ENCODE measurements at regions not wholly inside any gene's neighbourhood (a gene's known extent, or its start where the extent isn't known, plus 50 kb on each side); places are given as distances from the start of the nearest gene placed in this dataset.

- DNase-seq (ENCODE audit: insufficient read length, low spot score) (no peak), FAIRE-seq (no peak)
- no peak for TF ChIP-seq POU2F2 (IDR thresholded peaks at IDR 0.05; ENCODE audit: low read depth, low read length)
- no peak for TF ChIP-seq PAX5 (IDR thresholded peaks at IDR 0.05; ENCODE audit: insufficient read depth, low read length, severe bottlenecking)
- no peak for TF ChIP-seq TAF1 (IDR thresholded peaks at IDR 0.05; ENCODE audit: low read depth, low read length)
- TF ChIP-seq POLR2A (IDR thresholded peaks at IDR 0.05; ENCODE audit: low read depth, low read length), result no peak
- no peak for TF ChIP-seq SPI1 (IDR thresholded peaks at IDR 0.05; ENCODE audit: low read depth, low read length)
Measured at GRCh38 chrX:42089031-42089430, 165.7 kb upstream of the CASK start.

GRCh38 chrX:42087960-42088359, 164.6 kb upstream of the CASK start:
- DNase-seq (ENCODE audit: insufficient read length, low spot score), result no peak
- TF ChIP-seq TAF1 (IDR thresholded peaks at IDR 0.05; ENCODE audit: low read depth, low read length) (no peak), POLR2AphosphoS5 (IDR thresholded peaks at IDR 0.05; ENCODE audit: low read depth, low read length) (no peak), POLR2A (IDR thresholded peaks at IDR 0.05; ENCODE audit: low read depth, low read length) (no peak), POU2F2 (IDR thresholded peaks at IDR 0.05; ENCODE audit: low read depth, low read length) (no peak), PAX5 (IDR thresholded peaks at IDR 0.05; ENCODE audit: insufficient read depth, low read length, severe bottlenecking) (no peak), SPI1 (IDR thresholded peaks at IDR 0.05; ENCODE audit: low read depth, low read length) (no peak)
- no peak for FAIRE-seq

DNA sequence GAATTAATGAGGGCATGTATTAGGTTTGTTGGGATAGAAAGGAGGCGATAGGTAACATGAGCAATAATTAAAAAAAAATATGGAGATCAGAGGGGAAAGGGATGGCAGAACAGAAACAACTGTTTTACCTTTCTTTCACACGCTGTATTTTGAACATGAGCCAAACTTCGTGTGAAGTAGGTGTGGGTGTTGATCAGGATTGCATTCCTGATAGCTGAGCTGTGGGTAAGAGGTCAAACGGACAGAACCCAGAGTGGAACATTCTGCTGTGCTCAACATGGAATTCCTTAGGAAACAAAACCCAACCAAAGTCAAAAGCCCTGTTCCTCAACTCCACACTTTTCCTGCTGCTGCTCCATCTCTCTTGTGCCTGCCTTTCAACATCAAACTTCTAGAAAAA, 162.5 kb upstream of the CASK start:
- TF ChIP-seq POLR2A (IDR thresholded peaks at IDR 0.05; ENCODE audit: low read depth, low read length) (no peak), SPI1 (IDR thresholded peaks at IDR 0.05; ENCODE audit: low read depth, low read length) (no peak), POLR2AphosphoS5 (IDR thresholded peaks at IDR 0.05; ENCODE audit: low read depth, low read length) (no peak), POU2F2 (IDR thresholded peaks at IDR 0.05; ENCODE audit: low read depth, low read length) (no peak), PAX5 (IDR thresholded peaks at IDR 0.05; ENCODE audit: insufficient read depth, low read length, severe bottlenecking) (no peak), TAF1 (IDR thresholded peaks at IDR 0.05; ENCODE audit: low read depth, low read length) (no peak)
- FAIRE-seq (no peak), DNase-seq (ENCODE audit: insufficient read length, low spot score) (no peak)

- TF ChIP-seq POLR2A (IDR thresholded peaks at IDR 0.05; ENCODE audit: low read depth, low read length) (no peak), TAF1 (IDR thresholded peaks at IDR 0.05; ENCODE audit: low read depth, low read length) (no peak), POU2F2 (IDR thresholded peaks at IDR 0.05; ENCODE audit: low read depth, low read length) (no peak), PAX5 (IDR thresholded peaks at IDR 0.05; ENCODE audit: insufficient read depth, low read length, severe bottlenecking) (no peak)
- DNase-seq (ENCODE audit: insufficient read length, low spot score) (no peak), FAIRE-seq (no peak)
Measured at GRCh38 chrX:42079968-42080367, 156.6 kb upstream of the CASK start.

DNA sequence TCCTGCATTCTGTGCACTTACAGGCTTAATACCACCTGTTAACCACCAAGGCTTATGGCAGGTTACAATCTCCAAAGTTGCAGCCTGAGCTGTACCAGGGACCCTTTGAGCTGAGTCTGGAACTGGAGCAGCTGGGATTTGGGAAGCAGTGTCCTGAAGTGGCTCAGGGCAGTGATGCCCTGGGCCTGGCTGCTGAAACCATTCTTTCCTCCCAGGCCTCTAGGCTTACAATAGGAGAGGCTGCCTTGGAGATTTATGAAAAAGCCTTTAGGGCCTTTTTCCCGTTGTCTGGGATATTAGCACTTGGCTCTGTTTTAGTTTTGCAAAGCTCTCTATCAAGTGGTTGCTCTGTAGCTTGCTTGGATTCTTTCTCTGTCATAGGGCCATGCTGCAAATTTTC, 154.3 kb upstream of the CASK start:
- FAIRE-seq (no peak), DNase-seq (ENCODE audit: insufficient read length, low spot score) (no peak)
- no peak for TF ChIP-seq TAF1 (IDR thresholded peaks at IDR 0.05; ENCODE audit: low read depth, low read length)
- TF ChIP-seq SPI1 (IDR thresholded peaks at IDR 0.05; ENCODE audit: low read depth, low read length), result no peak
- no peak for TF ChIP-seq POLR2A (IDR thresholded peaks at IDR 0.05; ENCODE audit: low read depth, low read length)
- no peak for TF ChIP-seq PAX5 (IDR thresholded peaks at IDR 0.05; ENCODE audit: insufficient read depth, low read length, severe bottlenecking)
- no peak for TF ChIP-seq POLR2AphosphoS5 (IDR thresholded peaks at IDR 0.05; ENCODE audit: low read depth, low read length)
- TF ChIP-seq POU2F2 (IDR thresholded peaks at IDR 0.05; ENCODE audit: low read depth, low read length), result no peak

DNA sequence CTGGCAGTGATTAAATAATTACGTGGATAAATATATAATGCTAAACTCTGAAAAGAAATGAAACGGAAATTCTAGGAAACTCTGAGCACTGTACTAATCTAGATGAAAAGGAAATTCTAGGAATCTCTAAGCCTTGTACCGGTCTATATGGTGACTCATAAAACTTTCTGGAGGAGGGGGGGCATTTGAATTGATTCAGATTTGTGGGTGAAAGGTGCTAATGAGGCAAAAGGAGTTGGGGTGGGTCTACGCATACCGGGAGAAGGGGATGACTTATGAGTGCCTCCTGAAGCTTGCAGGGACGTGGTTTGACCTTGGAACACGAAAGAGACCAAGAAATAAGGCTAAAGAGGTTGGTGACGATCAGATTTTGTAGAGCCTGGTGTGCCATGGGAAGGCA, 151.7 kb upstream of the CASK start:
- TF ChIP-seq TAF1 (IDR thresholded peaks at IDR 0.05; ENCODE audit: low read depth, low read length) (no peak), PAX5 (IDR thresholded peaks at IDR 0.05; ENCODE audit: insufficient read depth, low read length, severe bottlenecking) (no peak), POLR2A (IDR thresholded peaks at IDR 0.05; ENCODE audit: low read depth, low read length) (no peak), SPI1 (IDR thresholded peaks at IDR 0.05; ENCODE audit: low read depth, low read length) (no peak), POU2F2 (IDR thresholded peaks at IDR 0.05; ENCODE audit: low read depth, low read length) (no peak), POLR2AphosphoS5 (IDR thresholded peaks at IDR 0.05; ENCODE audit: low read depth, low read length) (no peak)
- DNase-seq (ENCODE audit: insufficient read length, low spot score) (no peak), FAIRE-seq (no peak)

- no peak for TF ChIP-seq SPI1 (IDR thresholded peaks at IDR 0.05; ENCODE audit: low read depth, low read length)
- TF ChIP-seq POLR2A (IDR thresholded peaks at IDR 0.05; ENCODE audit: low read depth, low read length), result no peak
- TF ChIP-seq TAF1 (IDR thresholded peaks at IDR 0.05; ENCODE audit: low read depth, low read length), result no peak
- no peak for TF ChIP-seq POU2F2 (IDR thresholded peaks at IDR 0.05; ENCODE audit: low read depth, low read length)
- TF ChIP-seq PAX5 (IDR thresholded peaks at IDR 0.05; ENCODE audit: insufficient read depth, low read length, severe bottlenecking), result no peak
- TF ChIP-seq POLR2AphosphoS5 (IDR thresholded peaks at IDR 0.05; ENCODE audit: low read depth, low read length), result no peak
- FAIRE-seq (no peak), DNase-seq (ENCODE audit: insufficient read length, low spot score) (no peak)
Measured at GRCh38 chrX:42073448-42073847, 150.1 kb upstream of the CASK start.

GRCh38 chrX:42070866-42071265, 147.5 kb upstream of the CASK start:
- FAIRE-seq (no peak), DNase-seq (ENCODE audit: insufficient read length, low spot score) (no peak)
- TF ChIP-seq PAX5 (IDR thresholded peaks at IDR 0.05; ENCODE audit: insufficient read depth, low read length, severe bottlenecking) (no peak), POLR2AphosphoS5 (IDR thresholded peaks at IDR 0.05; ENCODE audit: low read depth, low read length) (no peak), POU2F2 (IDR thresholded peaks at IDR 0.05; ENCODE audit: low read depth, low read length) (no peak), POLR2A (IDR thresholded peaks at IDR 0.05; ENCODE audit: low read depth, low read length) (no peak), TAF1 (IDR thresholded peaks at IDR 0.05; ENCODE audit: low read depth, low read length) (no peak), SPI1 (IDR thresholded peaks at IDR 0.05; ENCODE audit: low read depth, low read length) (no peak)

DNA sequence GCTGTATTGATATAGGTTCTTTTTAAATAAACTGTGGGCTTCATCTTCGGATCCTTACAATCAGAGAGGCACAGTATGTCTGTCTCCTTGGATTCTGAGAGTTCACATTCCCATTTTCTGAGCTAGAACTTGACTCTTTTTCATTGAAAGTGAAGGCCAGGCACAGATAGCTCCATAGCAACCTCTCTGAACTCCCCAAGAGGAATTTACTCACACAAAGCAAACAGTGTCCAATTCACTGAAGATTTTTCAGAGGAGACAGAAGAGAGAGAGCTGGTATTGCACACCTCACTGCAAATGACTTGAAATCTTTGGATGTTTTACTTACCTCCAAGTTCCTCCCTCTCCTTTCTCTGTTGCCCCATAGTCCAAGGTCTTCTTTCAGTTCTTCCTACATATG, 130.9 kb upstream of the CASK start:
- DNase-seq (ENCODE audit: insufficient read length, low spot score) (no peak), FAIRE-seq (no peak)
- TF ChIP-seq SPI1 (IDR thresholded peaks at IDR 0.05; ENCODE audit: low read depth, low read length) (no peak), POLR2A (IDR thresholded peaks at IDR 0.05; ENCODE audit: low read depth, low read length) (no peak), POLR2AphosphoS5 (IDR thresholded peaks at IDR 0.05; ENCODE audit: low read depth, low read length) (no peak), TAF1 (IDR thresholded peaks at IDR 0.05; ENCODE audit: low read depth, low read length) (no peak), PAX5 (IDR thresholded peaks at IDR 0.05; ENCODE audit: insufficient read depth, low read length, severe bottlenecking) (no peak), POU2F2 (IDR thresholded peaks at IDR 0.05; ENCODE audit: low read depth, low read length) (no peak)

GRCh38 chrX:42050345-42050744, 127.0 kb upstream of the CASK start:
- TF ChIP-seq TAF1 (IDR thresholded peaks at IDR 0.05; ENCODE audit: low read depth, low read length) (no peak), PAX5 (IDR thresholded peaks at IDR 0.05; ENCODE audit: insufficient read depth, low read length, severe bottlenecking) (no peak), POU2F2 (IDR thresholded peaks at IDR 0.05; ENCODE audit: low read depth, low read length) (no peak), POLR2AphosphoS5 (IDR thresholded peaks at IDR 0.05; ENCODE audit: low read depth, low read length) (no peak), POLR2A (IDR thresholded peaks at IDR 0.05; ENCODE audit: low read depth, low read length) (no peak), SPI1 (IDR thresholded peaks at IDR 0.05; ENCODE audit: low read depth, low read length) (no peak)
- no peak for FAIRE-seq
- no peak for DNase-seq (ENCODE audit: insufficient read length, low spot score)
